GM21360 (cell line): ENCODE measurements at regions not wholly inside any gene's neighbourhood (a gene's known extent, or its start where the extent isn't known, plus 50 kb on each side); places are given as distances from the start of the nearest gene placed in this dataset.
"Not testable (repeated sequence)": the region's sequence is repeated elsewhere in the genome, so short reads cannot be mapped to it uniquely, and the experiment has no call there.

Source experiments
- ATAC-seq: cut with Tn5 transposase; IDR thresholded peaks from one replicate; pipeline ENCODE4 v1.9.1; 2021; ENCODE audit warnings: mild to moderate bottlenecking, moderate library complexity; ENCODE audit not compliant: unreplicated experiment

GRCh38 chr1:119191325-119191724 is 50.9 kb upstream of the WARS2 start:
- ATAC-seq, result no peak

GRCh38 chr1:119204197-119204960 is 63.9 kb upstream of the WARS2 start:
- no peak for ATAC-seq

- no peak for ATAC-seq
Observed at GRCh38 chr1:119204961-119205357, 64.5 kb upstream of the WARS2 start.

DNA sequence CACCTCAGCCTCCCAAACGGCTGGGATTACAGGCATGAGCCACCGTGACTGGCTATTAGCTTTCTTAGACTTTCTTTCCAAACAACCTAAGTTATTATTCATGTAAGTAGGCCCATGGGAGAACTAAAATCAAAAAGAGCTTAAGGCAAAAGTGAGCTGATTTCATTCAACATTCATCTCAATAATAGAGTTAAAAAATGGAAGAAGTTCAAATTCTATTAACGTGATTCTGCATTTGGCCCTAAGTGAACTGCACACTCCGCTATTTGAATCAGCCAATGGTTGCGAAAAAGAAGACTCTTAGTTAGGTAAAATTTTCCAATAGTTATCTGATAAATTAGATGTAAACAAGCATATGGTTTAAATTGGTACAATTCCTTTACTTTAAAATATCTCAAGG is 68.6 kb upstream of the WARS2 start:
- ATAC-seq, result no peak

DNA sequence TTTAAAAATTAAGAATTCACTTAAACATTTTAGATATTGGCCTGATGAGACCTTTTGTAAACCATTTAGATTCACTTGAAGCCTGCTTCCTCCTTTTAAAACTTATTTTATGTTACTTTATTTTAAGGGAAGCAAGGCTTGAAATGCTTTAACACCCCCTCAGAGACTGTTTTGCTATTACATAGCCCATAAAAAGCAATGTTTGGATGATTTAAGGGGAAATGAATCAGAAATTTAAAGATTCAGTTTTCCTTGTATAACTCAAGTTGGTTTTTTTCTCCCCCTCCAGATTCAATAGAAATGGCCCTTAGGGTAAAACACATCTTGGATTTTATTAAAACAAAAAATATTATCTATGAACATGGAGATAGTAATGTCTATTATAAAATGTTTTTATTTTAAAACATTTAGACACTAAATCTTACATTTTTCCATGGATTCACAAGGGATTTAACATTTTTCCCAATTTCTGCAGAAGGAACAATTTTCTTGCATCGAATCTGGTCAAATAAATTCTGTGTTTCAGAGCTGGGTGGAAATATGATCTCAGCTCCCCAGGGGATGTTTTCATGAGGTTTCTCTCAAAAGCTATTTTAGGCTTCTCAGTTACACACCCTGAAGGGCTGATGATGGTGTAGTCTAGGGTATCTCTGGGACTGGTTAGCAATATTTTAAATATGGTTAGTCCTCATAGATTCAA is 69.3 kb upstream of the WARS2 start:
- no peak for ATAC-seq

DNA sequence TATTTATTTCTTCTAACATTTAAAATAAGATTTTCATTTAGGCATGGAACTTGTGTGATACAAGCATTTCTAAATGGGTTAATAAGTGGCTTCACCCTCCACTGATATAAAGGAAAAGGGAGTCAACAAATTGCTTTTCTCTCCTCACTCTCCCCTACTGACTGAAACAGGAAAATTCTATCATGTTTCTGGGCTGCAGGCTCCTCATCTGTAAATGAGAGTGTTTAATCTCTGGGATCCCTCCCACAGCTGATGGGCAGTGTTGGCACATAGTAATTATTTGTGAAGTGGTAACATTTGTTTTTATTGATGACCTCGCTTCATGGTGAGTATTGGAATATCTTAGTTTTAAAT is 69.8 kb upstream of the WARS2 start:
- no peak for ATAC-seq

DNA sequence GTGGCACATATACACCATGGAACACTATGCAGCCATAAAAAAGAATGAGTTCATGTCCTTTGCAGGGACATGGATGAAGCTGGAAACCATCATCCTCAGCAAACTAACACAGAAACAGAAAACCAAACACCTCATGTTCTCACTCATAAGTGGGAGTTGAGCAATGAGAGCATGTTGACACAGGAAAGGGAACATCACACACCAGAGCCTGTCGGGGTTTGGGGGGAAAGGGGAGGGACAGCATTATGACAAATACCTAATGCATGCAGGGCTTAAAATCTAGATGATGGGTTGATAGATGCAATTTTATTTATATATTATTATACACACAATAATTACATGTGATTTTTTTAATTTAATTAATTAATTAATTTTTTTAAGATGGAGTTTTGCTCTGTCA is 72.8 kb upstream of the WARS2 start:
- ATAC-seq, result not testable (repeated sequence)

DNA sequence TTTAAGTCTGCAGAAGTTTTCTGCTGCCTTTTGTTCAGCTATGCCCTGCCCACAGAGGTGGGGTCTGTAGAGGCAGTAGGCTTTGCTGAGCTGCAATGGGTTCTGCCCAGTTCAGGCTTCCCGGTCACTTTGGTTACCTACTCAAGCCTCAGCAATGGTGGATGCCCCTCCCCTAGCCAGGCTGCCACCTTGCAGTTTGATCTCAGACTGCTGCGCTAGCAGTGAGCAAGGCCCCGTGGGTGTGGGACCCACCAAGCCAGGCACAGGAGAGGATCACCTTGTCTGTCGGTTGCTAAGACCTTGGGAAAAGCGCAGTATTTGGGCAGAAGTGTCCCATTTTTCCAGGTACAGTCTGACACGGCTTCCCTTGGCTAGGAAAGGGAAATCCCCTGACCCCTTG is 74.5 kb upstream of the WARS2 start:
- not testable (repeated sequence) for ATAC-seq

GRCh38 chr1:119217309-119217828 is 76.9 kb upstream of the WARS2 start:
- no peak for ATAC-seq

DNA sequence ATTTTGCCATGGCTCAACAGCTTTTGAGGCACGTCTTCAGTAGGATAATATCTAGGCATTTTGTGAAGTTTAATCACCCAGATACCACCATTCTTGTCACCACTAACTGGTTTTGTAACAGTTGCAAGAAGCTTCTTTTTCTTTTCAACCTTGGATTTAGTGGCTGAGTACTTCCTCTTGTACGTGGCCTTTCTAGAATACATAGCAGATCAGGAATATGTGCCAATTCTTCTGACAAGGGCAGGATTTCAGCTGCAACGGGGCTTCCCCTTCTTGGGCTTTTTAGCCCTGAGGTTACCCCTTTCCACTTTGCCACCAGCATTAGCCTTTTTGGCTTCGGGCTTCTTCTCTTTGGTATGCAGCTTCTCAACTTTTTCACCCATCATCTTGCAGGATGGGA is 79.3 kb upstream of the WARS2 start:
- ATAC-seq, result no peak

DNA sequence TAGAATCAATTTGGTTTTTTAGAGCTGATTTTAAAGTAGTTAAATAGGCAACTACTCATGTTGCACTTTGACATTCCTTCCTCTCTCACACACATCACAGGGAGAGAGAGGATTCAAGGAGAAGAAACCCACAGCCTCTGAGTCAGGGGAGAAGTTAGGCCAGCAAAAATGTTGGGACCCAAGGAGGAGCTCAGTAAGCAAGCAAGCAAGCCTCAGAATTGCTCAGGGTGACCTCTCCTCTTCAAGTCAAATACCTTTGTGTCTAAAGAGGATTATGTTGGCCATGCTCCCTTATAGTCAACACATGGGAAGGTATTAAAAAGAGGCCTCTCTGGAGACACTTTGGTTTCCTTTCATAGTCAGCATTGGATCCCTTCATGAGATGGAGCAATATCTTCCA is 80.5 kb upstream of the WARS2 start:
- ATAC-seq, result no peak

DNA sequence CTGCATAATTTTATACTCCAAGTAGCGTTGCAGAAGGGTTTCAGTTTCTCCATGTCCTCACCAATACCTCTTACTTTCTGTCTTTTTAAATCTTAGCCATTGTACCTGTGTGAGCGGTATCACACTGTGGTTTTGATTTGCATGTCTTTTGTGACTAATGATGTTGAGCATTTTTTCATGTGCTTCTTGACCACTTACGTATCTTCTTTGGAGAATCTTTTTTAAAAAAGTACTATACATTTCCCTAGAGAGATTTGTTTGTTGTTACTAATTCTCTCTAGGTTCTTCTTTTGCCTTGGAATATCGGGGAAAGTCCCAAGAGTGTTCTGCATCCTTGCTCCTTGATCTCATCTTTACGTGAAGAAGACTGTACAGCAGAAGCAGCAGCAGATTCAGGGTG is 81.8 kb upstream of the WARS2 start:
- ATAC-seq, result no peak

DNA sequence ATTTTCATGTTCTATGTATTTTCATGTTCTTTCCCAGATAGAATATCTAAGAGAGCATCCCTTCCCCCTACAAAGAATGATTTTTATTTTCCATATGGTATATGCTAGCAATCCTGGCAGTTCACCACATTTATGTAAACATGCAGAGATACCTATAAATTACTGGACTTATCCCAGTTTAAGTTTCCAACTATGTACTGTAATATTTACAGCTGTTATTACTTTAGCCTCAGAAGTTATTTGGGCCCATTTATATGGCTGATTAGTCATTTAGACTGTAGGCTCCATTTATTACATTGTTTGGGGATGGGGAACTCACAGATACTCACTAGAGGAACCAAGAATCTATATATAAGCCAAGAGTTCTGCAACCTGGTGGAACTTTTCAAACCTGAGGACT is 84.8 kb upstream of the WARS2 start:
- no peak for ATAC-seq

DNA sequence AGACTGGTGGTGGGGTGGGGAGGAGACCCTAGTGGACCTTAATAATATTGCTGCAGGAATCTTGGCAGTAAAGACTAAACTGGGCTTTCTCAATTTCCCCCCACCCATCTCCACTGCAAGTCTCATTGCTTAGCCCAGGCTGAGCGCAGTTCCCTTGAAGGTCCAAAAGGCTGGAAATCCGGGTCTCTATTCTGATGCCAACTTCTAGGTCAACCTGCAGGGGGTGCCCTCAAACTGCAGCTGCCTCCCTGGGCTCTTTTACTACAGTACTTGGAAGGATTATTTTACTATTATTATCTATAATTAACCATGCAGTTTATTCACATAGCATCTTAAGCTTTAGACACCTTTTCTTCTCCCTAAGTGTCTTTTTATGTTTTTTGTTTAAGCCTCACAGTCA is 85.4 kb upstream of the WARS2 start:
- ATAC-seq, result no peak

- ATAC-seq, result no peak
Observed at GRCh38 chr1:119226321-119226720, 85.9 kb upstream of the WARS2 start.

GRCh38 chr1:119226913-119227312 is 86.5 kb upstream of the WARS2 start:
- no peak for ATAC-seq

DNA sequence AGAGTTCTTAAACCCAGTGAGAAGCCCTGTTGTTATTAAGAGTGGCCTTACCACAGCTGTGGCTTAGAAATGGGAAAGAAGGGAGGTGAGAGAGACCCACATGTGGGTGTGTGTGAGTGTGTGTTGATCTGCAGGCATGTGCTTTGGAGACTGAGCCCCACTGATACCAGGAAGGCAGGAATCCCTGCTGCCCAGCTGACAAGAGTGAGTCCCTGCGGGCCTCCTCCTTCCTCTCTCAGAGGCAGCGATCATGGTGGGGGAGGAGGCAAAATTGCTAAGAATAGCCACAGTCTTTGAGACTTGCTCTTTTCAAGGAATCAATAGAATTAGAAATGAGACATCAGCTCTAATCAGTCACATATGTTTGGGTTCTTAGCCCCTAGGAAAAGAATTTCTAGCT is 87.0 kb upstream of the WARS2 start:
- no peak for ATAC-seq

GRCh38 chr1:119228335-119229080 is 88.1 kb upstream of the WARS2 start:
- no peak for ATAC-seq

- no peak for ATAC-seq
Observed at GRCh38 chr1:119235120-119235519, 94.7 kb upstream of the WARS2 start.

GRCh38 chr1:119245881-119246280 is 105.4 kb upstream of the WARS2 start:
- no peak for ATAC-seq

DNA sequence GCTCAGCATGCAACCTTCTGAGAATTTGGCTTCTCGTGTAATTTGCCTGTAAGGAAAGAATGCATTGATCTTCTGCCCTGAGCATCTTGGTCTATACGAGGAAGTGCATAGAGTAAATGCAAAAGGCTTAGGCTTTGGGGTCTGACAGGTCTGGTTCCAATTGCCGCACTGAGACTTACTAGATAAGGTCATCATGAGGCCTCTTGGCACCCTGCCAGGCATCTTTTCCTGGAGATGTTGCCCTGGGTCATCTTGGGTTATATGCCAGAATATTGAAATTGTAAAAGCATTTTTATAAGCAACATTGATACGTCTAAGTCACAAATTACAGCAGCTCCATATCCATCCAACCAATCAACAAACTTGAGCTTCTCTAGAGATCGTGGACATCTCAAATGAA is 108.8 kb upstream of the WARS2 start:
- ATAC-seq, result no peak

- ATAC-seq, result no peak
Observed at GRCh38 chr1:119250299-119250698, 109.8 kb upstream of the WARS2 start.
